ENCODE measurements at regions not wholly inside any gene's neighbourhood (a gene's known extent, or its start where the extent isn't known, plus 50 kb on each side); places are given as distances from the start of the nearest gene placed in this dataset.

GRCh38 chr13:82248762-82249161, 1633.5 kb downstream of the SLITRK1 start:
- ChIA-PET POLR2A (ENCODE audit: unreplicated experiment) (no interaction called here), CTCF (interaction anchor here (0.6 kb wide), 1 partner anchor 51 kb away, joined by 3 read pairs; no protein-coding TSS in a partner anchor)
- WGBS, 2 experiments (ENCODE audit: extremely low coverage in 2 of 2, insufficient read length in 1 of 2), result no CpG with 5 or more reads among the region's 1 CpG
- no peak overlapping the region for H3K9ac ChIP-seq (ENCODE audit: low read depth, low read length)
- no peak for DNase-seq
- H2BK120ac ChIP-seq (ENCODE audit: low read depth, low read length), result no peak overlapping the region
- no peak overlapping the region for H4K91ac ChIP-seq (ENCODE audit: insufficient read depth, low read depth, low read length)
- no peak overlapping the region for H3K27ac ChIP-seq (ENCODE audit: insufficient read depth, low read length)
- no peaks in the 10 kb centered on the region for H3K79me1 ChIP-seq (ENCODE audit: low read depth in 1 of 2, low read length in 2 of 2)
- intact Hi-C loops (cut with micrococcal nuclease) (no loop called here), in situ Hi-C loops (cut with MboI; ENCODE audit: low sequenced_read_pairs) (no loop called here), dilution Hi-C loops (cut with HindIII; ENCODE audit: low sequenced_read_pairs, unreplicated experiment) (no loop called here)
- 0 out of 2 replicates have a peak, but pooled peaks cover 2% of the 10 kb centered on the region for H3K9me3 ChIP-seq (ENCODE audit: control insufficient read depth, insufficient read depth, low read length)
- H4K20me1 ChIP-seq (ENCODE audit: insufficient read depth, low read length), result no peaks in the 10 kb centered on the region
- no peak overlapping the region for H2AFZ ChIP-seq (replicated peaks; ENCODE audit: low read length, poor library complexity)
- H3K23ac ChIP-seq (ENCODE audit: low read depth, low read length), result no peak overlapping the region
- no peak overlapping the region for H2BK15ac ChIP-seq (ENCODE audit: low read depth, low read length)
- BruUV-seq (replicated peaks), result no TSS peak
- no peak overlapping the region for H3K56ac ChIP-seq (ENCODE audit: extremely low read depth, insufficient read depth, low read length)
- no peak overlapping the region for H2AK5ac ChIP-seq (ENCODE audit: low read depth, low read length)
- no peak overlapping the region for H2AK9ac ChIP-seq (replicated peaks; ENCODE audit: low read depth, low read length, poor library complexity)
- no peak overlapping the region for H3K14ac ChIP-seq (replicated peaks; ENCODE audit: low read depth, low read length)
- H3K9me1 ChIP-seq (ENCODE audit: insufficient read depth, low read length), result no peaks in the 10 kb centered on the region
- H3K4me2 ChIP-seq (ENCODE audit: low read depth, low read length), result no peak overlapping the region
- H3K4me1 ChIP-seq (ENCODE audit: control insufficient read depth, insufficient read depth, low read length), result no peaks in the 10 kb centered on the region
- no peak for ATAC-seq (ENCODE audit: low read depth)
- no peak overlapping the region for H3K18ac ChIP-seq (ENCODE audit: low read depth, low read length)
- no peak overlapping the region for H2BK20ac ChIP-seq (ENCODE audit: low read depth, low read length)
- no peak overlapping the region for H3K4ac ChIP-seq (ENCODE audit: low read depth, low read length)
- TF ChIP-seq BHLHE40 (IDR thresholded peaks at IDR 0.05; ENCODE audit: low read depth, low read length) (no peak), SMC3 (IDR thresholded peaks at IDR 0.05; ENCODE audit: low read depth, low read length) (no peak), MAZ (IDR thresholded peaks at IDR 0.05; ENCODE audit: borderline replicate concordance, low read depth, low read length) (no peak), RAD21 (IDR thresholded peaks at IDR 0.05; ENCODE audit: low read length) (no peak), RFX5 (IDR thresholded peaks at IDR 0.05; ENCODE audit: low read depth, low read length) (no peak), MAFK (IDR thresholded peaks at IDR 0.05; ENCODE audit: low read depth, low read length) (no peak), CEBPB (IDR thresholded peaks at IDR 0.05; ENCODE audit: low read depth, low read length) (no peak), USF2 (IDR thresholded peaks at IDR 0.05; ENCODE audit: low read depth, low read length) (no peak), POLR2A (IDR thresholded peaks at IDR 0.05; ENCODE audit: low read depth, low read length) (no peak), NFE2L2 (IDR thresholded peaks at IDR 0.05; ENCODE audit: low read depth, low read length) (no peak), RCOR1 (IDR thresholded peaks at IDR 0.05; ENCODE audit: insufficient replicate concordance, low read length) (no peak), MXI1 (IDR thresholded peaks at IDR 0.05; ENCODE audit: borderline replicate concordance, low read depth, low read length) (no peak), CTCF (conservative IDR thresholded peaks at IDR 0.05; ENCODE audit: low read depth, low read length) (no peak), FOS (IDR thresholded peaks at IDR 0.05; ENCODE audit: low read depth, low read length) (no peak), ELK1 (IDR thresholded peaks at IDR 0.05; ENCODE audit: borderline replicate concordance, low read depth, low read length) (no peak), CHD1 (IDR thresholded peaks at IDR 0.05; ENCODE audit: low read depth, low read length) (no peak)
- H4K8ac ChIP-seq (ENCODE audit: low read depth in 2 of 2, low read length in 2 of 2), result no peak overlapping the region
- no peaks in the 10 kb centered on the region for H3K27me3 ChIP-seq (ENCODE audit: control insufficient read depth, insufficient read depth, low read length)
- H4K5ac ChIP-seq (ENCODE audit: low read depth, low read length), result no peak overlapping the region
- H3K4me3 ChIP-seq (ENCODE audit: insufficient read depth, low read depth, low read length), result no peak overlapping the region
- H2BK5ac ChIP-seq (ENCODE audit: low read depth, low read length, poor library complexity, severe bottlenecking), result no peak overlapping the region
- H3K36me3 ChIP-seq (ENCODE audit: control insufficient read depth, insufficient read depth, low read length), result no peaks in the 10 kb centered on the region

Measured in IMR-90 (cell line).